ENCODE measurements at regions not wholly inside any gene's neighbourhood (a gene's known extent, or its start where the extent isn't known, plus 50 kb on each side); places are given as distances from the start of the nearest gene placed in this dataset.

GRCh38 chr9:120110520-120110919 is 469.4 kb downstream of the CDK5RAP2 start:
- no peak overlapping the region for H3K4me3 ChIP-seq (ENCODE audit: low read length)
- H3K9me3 ChIP-seq (ENCODE audit: control insufficient read depth, insufficient read depth, low read length) = no peaks in the 10 kb centered on the region
- no peaks in the 10 kb centered on the region for H3K79me2 ChIP-seq (ENCODE audit: control insufficient read depth, low read length)
- H3K27ac ChIP-seq (ENCODE audit: low read depth, low read length) = no peak overlapping the region
- 0 out of 2 replicates have a peak, but pooled peaks cover 2% of the 10 kb centered on the region for H3K27me3 ChIP-seq (ENCODE audit: control insufficient read depth, low read length)
- H3K4me2 ChIP-seq (ENCODE audit: low read length) = no peak overlapping the region
- H3F3A ChIP-seq (ENCODE audit: control insufficient read depth, insufficient read depth) = no peaks in the 10 kb centered on the region
- 0 out of 2 replicates have a peak, but pooled peaks cover 4% of the 10 kb centered on the region for H3K4me1 ChIP-seq (ENCODE audit: control insufficient read depth, low read length)
- H3K36me3 ChIP-seq (ENCODE audit: control insufficient read depth, low read length) = no peaks in the 10 kb centered on the region
- H4K20me1 ChIP-seq (ENCODE audit: control insufficient read depth, insufficient read depth, low read depth, low read length) = no peaks in the 10 kb centered on the region
- TF ChIP-seq EZH2phosphoT487 (IDR thresholded peaks at IDR 0.05; ENCODE audit: borderline replicate concordance, low read length) (no peak), CTCF (IDR thresholded peaks at IDR 0.05; ENCODE audit: low read depth, low read length, poor library complexity, severe bottlenecking) (no peak)
- no peaks in the 10 kb centered on the region for H3K9me2 ChIP-seq (replicated peaks; ENCODE audit: control insufficient read depth, low read length)

- H3K4me3 ChIP-seq (ENCODE audit: low read length) = no peak overlapping the region
- H3K4me1 ChIP-seq (ENCODE audit: control insufficient read depth, low read length) = 0 out of 2 replicates have a peak, but pooled peaks cover 4% of the 10 kb centered on the region
- H4K20me1 ChIP-seq (ENCODE audit: control insufficient read depth, insufficient read depth, low read depth, low read length) = no peaks in the 10 kb centered on the region
- no peaks in the 10 kb centered on the region for H3K79me2 ChIP-seq (ENCODE audit: control insufficient read depth, low read length)
- no peak overlapping the region for H3K27ac ChIP-seq (ENCODE audit: low read depth, low read length)
- no peaks in the 10 kb centered on the region for H3K9me3 ChIP-seq (ENCODE audit: control insufficient read depth, insufficient read depth, low read length)
- H3K36me3 ChIP-seq (ENCODE audit: control insufficient read depth, low read length) = no peaks in the 10 kb centered on the region
- no peaks in the 10 kb centered on the region for H3F3A ChIP-seq (ENCODE audit: control insufficient read depth, insufficient read depth)
- no peak overlapping the region for H3K4me2 ChIP-seq (ENCODE audit: low read length)
- no peaks in the 10 kb centered on the region for H3K9me2 ChIP-seq (replicated peaks; ENCODE audit: control insufficient read depth, low read length)
- TF ChIP-seq EZH2phosphoT487 (IDR thresholded peaks at IDR 0.05; ENCODE audit: borderline replicate concordance, low read length) = no peak
- TF ChIP-seq CTCF (IDR thresholded peaks at IDR 0.05; ENCODE audit: low read depth, low read length, poor library complexity, severe bottlenecking) = no peak
- H3K27me3 ChIP-seq (ENCODE audit: control insufficient read depth, low read length) = 0 out of 2 replicates have a peak, but pooled peaks cover 2% of the 10 kb centered on the region
These were observed 470.7 kb downstream of the CDK5RAP2 start for GRCh38 chr9:120109242-120109641.

- Histone ChIP-seq H3K4me2 (ENCODE audit: low read length) (no peak overlapping the region), H3F3A (ENCODE audit: control insufficient read depth, insufficient read depth) (no peaks in the 10 kb centered on the region), H4K20me1 (ENCODE audit: control insufficient read depth, insufficient read depth, low read depth, low read length) (no peaks in the 10 kb centered on the region), H3K27me3 (ENCODE audit: control insufficient read depth, low read length) (0 out of 2 replicates have a peak, but pooled peaks cover 2% of the 10 kb centered on the region), H3K79me2 (ENCODE audit: control insufficient read depth, low read length) (no peaks in the 10 kb centered on the region), H3K9me2 (replicated peaks; ENCODE audit: control insufficient read depth, low read length) (no peaks in the 10 kb centered on the region), H3K4me3 (ENCODE audit: low read length) (no peak overlapping the region), H3K36me3 (ENCODE audit: control insufficient read depth, low read length) (no peaks in the 10 kb centered on the region), H3K27ac (ENCODE audit: low read depth, low read length) (no peak overlapping the region), H3K4me1 (ENCODE audit: control insufficient read depth, low read length) (0 out of 2 replicates have a peak, but pooled peaks cover 4% of the 10 kb centered on the region), H3K9me3 (ENCODE audit: control insufficient read depth, insufficient read depth, low read length) (no peaks in the 10 kb centered on the region)
- no peak for TF ChIP-seq EZH2phosphoT487 (IDR thresholded peaks at IDR 0.05; ENCODE audit: borderline replicate concordance, low read length)
- no peak for TF ChIP-seq CTCF (IDR thresholded peaks at IDR 0.05; ENCODE audit: low read depth, low read length, poor library complexity, severe bottlenecking)
These were observed 472.8 kb downstream of the CDK5RAP2 start for GRCh38 chr9:120107138-120107537.

All from DOHH2 (cell line).